SK-N-DZ (cell line): ENCODE measurements at regions not wholly inside any gene's neighbourhood (a gene's known extent, or its start where the extent isn't known, plus 50 kb on each side); places are given as distances from the start of the nearest gene placed in this dataset.
"Not testable (repeated sequence)": the region's sequence is repeated elsewhere in the genome, so short reads cannot be mapped to it uniquely, and the experiment has no call there.

Experiments
- DNase-seq: peaks from one replicate; pipeline ENCODE4 v3.0.0-alpha.2; 2015; ENCODE audit warnings: low spot score

- DNase-seq = no peak
Measured at GRCh38 chr4:187065396-187065795, 341.7 kb upstream of the FAT1 start.

GRCh38 chr4:187065806-187066205, 342.1 kb upstream of the FAT1 start:
- DNase-seq = no peak

GRCh38 chr4:187069398-187069797, 345.7 kb upstream of the FAT1 start:
- DNase-seq = no peak

GRCh38 chr4:187070158-187070557, 346.5 kb upstream of the FAT1 start:
- DNase-seq = no peak

- no peak for DNase-seq
Measured at GRCh38 chr4:187070740-187071139, 347.1 kb upstream of the FAT1 start.

- peak; percentile 54 for DNase-seq
Measured at GRCh38 chr4:187071946-187072600, 348.4 kb upstream of the FAT1 start.

GRCh38 chr4:187073820-187074219, 350.2 kb upstream of the FAT1 start:
- DNase-seq = no peak

GRCh38 chr4:187075514-187075913, 351.9 kb upstream of the FAT1 start:
- no peak for DNase-seq

- DNase-seq = no peak
Measured at GRCh38 chr4:187077744-187078401, 354.2 kb upstream of the FAT1 start.

GRCh38 chr4:187084701-187085100, 361.0 kb upstream of the FAT1 start:
- no peak for DNase-seq

GRCh38 chr4:187085339-187085738, 361.7 kb upstream of the FAT1 start:
- DNase-seq = no peak

- DNase-seq = no peak
Measured at GRCh38 chr4:187086151-187086550, 362.5 kb upstream of the FAT1 start.

- DNase-seq = no peak
Measured at GRCh38 chr4:187088070-187088799, 364.6 kb upstream of the FAT1 start.

- no peak for DNase-seq
Measured at GRCh38 chr4:187090401-187090800, 366.7 kb upstream of the FAT1 start.

GRCh38 chr4:187090832-187091231, 367.2 kb upstream of the FAT1 start:
- not testable (repeated sequence) for DNase-seq

- DNase-seq = no peak
Measured at GRCh38 chr4:187094144-187094543, 370.5 kb upstream of the FAT1 start.

- DNase-seq = no peak
Measured at GRCh38 chr4:187098429-187098828, 374.8 kb upstream of the FAT1 start.

- DNase-seq = no peak
Measured at GRCh38 chr4:187103351-187103750, 379.7 kb upstream of the FAT1 start.

- DNase-seq = no peak
Measured at GRCh38 chr4:187108845-187109244, 385.2 kb upstream of the FAT1 start.

- DNase-seq = no peak
Measured at GRCh38 chr4:187109636-187110035, 386.0 kb upstream of the FAT1 start.

GRCh38 chr4:187118166-187118565, 394.5 kb upstream of the FAT1 start:
- no peak for DNase-seq

- no peak for DNase-seq
Measured at GRCh38 chr4:187118602-187119120, 395.0 kb upstream of the FAT1 start.

- DNase-seq = no peak
Measured at GRCh38 chr4:187124331-187124730, 400.7 kb upstream of the FAT1 start.
